Left ventricle myocardium superior (tissue), 1 donor: ENCODE measurements at regions not wholly inside any gene's neighbourhood (a gene's known extent, or its start where the extent isn't known, plus 50 kb on each side); places are given as distances from the start of the nearest gene placed in this dataset.

Experiments
- ATAC-seq: fragments of 200-7000 bp; cut with Tn5 transposase; one replicate; pipeline ENCODE4 v1.9.1; 2020; ENCODE audit warnings: mild to moderate bottlenecking, moderate library complexity
- DNase-seq: peaks from one replicate; pipeline ENCODE4 v3.0.0-alpha.2; 2020
- intact Hi-C: fragments of 100-400 bp; cut with micrococcal nuclease; formaldehyde crosslinking; loops from one replicate; pipeline ENCODE4 v1.11.0; 2022
- donor health status: DM: no; HTN: yes; CAD: no; lungs with severe emphysema.

DNA sequence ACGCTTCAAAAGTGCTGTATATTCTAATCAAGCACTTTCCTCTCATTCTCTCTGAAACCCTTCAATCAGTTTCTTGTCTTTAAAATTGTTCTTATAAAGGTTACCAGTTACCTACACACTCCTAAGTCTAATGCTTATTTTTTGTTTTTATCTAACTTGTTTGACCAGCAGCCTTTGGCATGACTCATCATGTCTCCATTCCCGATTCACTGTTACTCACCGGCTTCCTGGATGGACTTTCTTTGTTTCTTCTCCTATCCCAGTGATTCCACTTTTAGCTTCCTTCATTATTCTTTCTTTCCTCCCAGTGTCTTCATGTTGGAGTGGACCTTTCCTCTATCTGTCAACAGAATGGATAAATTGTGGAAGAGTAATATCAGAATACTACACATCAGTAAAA is 368.6 kb upstream of the CCDC196 start:
- intact Hi-C loops = no loop called here
- no peak for DNase-seq
- no peak for ATAC-seq

GRCh38 chr14:66119606-66120231 is 366.5 kb upstream of the CCDC196 start:
- ATAC-seq = no peak
- intact Hi-C loops = no loop called here
- DNase-seq = no peak

DNA sequence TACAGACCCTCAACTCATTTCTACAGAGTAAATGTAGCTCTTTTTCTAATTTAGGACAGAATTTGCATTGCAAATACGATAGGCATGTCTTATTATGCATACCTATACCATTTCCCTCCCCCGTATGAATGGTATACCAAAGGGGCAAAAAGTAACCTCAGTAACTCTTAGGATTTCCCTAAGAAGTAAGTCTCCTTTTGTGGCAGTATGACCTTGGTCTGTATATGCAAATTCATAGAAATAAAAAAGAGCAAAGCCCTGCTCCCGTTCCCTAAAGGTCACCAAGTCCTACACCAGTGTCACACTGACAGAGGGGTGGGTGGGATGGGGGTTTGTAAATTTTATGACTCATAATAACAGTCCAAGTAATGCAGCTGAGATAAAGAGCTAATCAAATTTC is 365.8 kb upstream of the CCDC196 start:
- ATAC-seq (no peak), DNase-seq (no peak)
- intact Hi-C loops = no loop called here

- DNase-seq (no peak), ATAC-seq (no peak)
- intact Hi-C loops = no loop called here
These were observed 364.3 kb upstream of the CCDC196 start for GRCh38 chr14:66121859-66122258.

- intact Hi-C loops = no loop called here
- DNase-seq = no peak
- no peak for ATAC-seq
These were observed 356.9 kb upstream of the CCDC196 start for GRCh38 chr14:66129224-66129623.

DNA sequence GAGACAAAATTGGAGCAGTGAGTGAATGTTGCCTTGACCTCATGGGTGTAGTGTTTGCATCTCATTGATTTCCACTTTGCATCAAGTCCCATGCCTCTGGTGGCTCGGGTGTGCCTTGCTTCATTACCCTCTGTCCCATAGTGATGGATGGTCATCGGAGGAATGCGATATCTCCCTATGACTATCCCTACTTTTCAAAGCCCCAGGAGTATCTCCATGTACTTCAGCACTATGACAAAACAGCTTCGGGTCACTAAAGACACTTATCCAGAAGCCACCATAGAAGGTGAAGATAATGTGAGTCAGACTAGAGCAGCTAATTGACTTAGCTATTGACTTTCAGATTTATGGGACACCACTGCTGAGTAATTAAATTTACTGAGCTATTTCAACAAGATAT is 355.1 kb upstream of the CCDC196 start:
- ATAC-seq (no peak), DNase-seq (no peak)
- intact Hi-C loops = no loop called here

GRCh38 chr14:66133666-66134065 is 352.5 kb upstream of the CCDC196 start:
- DNase-seq = no peak
- intact Hi-C loops = no loop called here
- no peak for ATAC-seq

DNA sequence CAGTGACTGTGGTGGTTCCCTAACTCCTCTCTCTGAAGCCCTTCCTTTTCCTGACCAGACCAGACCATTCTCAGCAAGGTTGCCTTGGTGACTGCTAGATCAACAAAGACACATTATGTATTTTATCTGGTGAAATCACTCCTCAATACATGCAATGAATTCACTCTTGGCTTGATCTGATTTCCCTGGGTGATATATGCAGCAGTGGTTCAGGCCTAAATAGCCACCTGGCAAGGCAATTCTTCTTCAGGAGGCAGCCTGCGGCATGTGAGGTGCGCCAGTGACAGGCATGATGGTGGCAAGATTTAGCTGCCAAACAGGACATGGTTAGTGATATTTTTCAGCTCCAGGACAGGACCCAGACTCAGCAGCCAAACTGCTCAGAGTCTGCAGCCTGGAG is 350.3 kb upstream of the CCDC196 start:
- DNase-seq (no peak), ATAC-seq (no peak)
- intact Hi-C loops = no loop called here

- ATAC-seq = no peak
- intact Hi-C loops = no loop called here
- no peak for DNase-seq
These were observed 349.1 kb upstream of the CCDC196 start for GRCh38 chr14:66137081-66137480.

- ATAC-seq (peak; percentile 88), DNase-seq (no peak)
- intact Hi-C loops = no loop called here
These were observed 346.7 kb upstream of the CCDC196 start for GRCh38 chr14:66139432-66139831.

DNA sequence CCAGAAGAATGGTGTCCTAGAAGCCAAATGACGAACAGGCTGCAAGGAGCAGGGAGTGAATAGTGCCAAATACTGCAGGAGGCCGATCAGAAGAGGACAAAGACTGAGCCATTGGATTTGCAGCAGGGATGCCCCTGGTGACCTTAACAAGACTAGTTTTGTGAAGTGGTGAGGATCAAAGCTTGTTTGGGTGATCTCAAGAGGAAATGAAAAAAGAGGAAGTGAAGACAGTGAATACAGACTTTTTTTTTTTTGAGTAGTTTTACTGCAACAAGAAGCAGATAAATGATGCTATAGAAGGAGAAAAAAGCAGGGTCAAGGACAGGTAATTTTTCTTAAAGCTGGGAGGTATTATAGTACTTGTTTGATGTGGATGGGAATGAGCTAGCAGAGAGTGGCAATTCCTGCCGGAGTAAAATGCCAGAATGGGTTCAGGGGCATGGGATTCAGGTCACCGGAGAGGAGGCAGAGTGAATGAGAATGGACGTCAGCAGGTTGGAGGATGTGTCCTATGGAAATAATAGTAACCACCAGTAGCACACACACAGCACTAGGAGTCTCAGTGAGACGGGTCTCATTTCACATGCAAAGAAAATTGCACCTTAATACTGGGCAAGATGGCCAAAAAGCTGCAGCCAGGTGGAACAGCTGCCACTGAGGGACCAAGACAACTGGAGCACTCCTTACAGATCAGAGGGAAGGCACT is 345.8 kb upstream of the CCDC196 start:
- ATAC-seq (no peak), DNase-seq (no peak)
- intact Hi-C loops = no loop called here

- DNase-seq = no peak
- intact Hi-C loops = no loop called here
- peak; percentile 63 for ATAC-seq
These were observed 345.2 kb upstream of the CCDC196 start for GRCh38 chr14:66140963-66141362.

- ATAC-seq (no peak), DNase-seq (no peak)
- intact Hi-C loops = no loop called here
These were observed 344.4 kb upstream of the CCDC196 start for GRCh38 chr14:66141733-66142132.

GRCh38 chr14:66143387-66144112 is 342.6 kb upstream of the CCDC196 start:
- intact Hi-C loops = no loop called here
- no peak for DNase-seq
- ATAC-seq = no peak

DNA sequence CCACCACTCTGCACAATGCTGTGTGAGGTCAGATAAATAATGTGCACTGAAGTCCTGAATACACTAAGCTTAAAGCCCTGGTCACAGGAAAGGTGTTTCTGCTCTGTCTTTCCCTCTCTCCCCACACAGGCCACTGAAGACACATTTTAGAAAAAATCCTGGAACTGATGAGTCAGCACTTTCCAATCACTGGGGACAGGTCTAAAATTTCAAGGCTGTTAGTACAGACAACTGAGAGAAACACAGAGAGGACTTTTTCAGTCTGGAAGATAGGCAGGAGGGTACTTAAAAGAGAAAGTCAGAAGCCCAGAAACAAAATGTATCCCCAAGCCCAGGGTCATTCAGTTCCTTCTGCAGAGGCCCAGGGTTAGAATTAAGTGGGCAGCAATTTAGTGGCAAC is 333.9 kb upstream of the CCDC196 start:
- DNase-seq (no peak), ATAC-seq (no peak)
- intact Hi-C loops = no loop called here

DNA sequence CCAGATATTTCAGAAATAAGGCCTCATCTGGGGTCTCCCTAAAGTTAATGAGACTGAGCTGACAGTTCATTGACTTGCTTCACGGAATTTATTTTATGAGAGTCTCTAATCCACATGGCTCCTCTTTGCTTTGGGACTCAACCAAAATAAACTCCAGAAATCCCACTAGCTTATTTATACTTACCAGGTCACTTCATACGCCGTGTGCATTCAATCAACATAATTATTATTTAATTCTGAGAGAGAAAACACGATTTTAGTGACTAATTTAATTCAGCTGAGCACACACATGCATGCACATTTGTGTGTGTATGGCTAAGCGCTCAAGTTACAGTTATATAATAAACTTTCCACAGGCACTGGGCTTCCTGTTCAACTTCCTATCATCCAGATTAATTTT is 333.4 kb upstream of the CCDC196 start:
- DNase-seq (no peak), ATAC-seq (no peak)
- intact Hi-C loops = no loop called here

GRCh38 chr14:66163023-66163422 is 323.1 kb upstream of the CCDC196 start:
- intact Hi-C loops = no loop called here
- no peak for DNase-seq
- no peak for ATAC-seq

DNA sequence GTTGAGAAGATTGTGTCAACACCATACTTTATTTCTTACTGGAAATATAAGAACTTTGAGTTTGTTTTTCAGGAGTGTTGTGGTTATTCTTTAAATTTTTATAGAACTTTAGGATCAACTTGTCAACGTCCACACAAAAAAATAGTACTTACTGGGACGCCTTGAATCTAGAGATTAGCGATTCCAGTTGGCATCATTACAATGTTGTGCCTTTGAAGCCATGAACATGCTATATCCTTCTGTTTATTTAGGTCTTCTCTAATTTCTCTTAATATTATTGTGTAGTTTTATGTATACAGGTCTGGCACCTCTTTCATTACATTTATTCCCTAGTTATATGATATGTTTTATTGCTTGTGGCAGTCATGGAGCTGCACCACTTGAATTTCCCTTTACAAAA is 320.8 kb upstream of the CCDC196 start:
- intact Hi-C loops = no loop called here
- no peak for DNase-seq
- no peak for ATAC-seq

DNA sequence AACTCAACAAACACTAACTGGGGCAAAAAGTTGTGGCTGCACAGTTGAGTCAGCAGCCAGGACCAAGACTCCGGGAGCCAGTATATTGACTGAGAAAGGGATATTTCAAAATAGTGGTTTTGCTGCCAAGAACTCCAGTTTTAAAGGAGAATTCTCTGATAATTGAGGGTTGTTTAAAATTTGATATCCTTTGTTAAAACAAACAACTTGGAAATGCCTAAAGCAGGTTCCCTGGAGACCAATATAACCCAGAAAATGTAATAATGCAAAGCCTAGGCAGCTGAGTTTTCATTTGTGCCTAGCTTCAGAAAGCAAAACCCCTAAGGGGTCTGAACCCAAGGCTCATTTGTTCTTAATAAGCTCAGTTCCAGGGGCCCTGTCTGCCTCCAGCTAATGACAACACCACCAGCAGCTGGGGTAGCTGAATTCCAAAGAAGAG is 311.7 kb upstream of the CCDC196 start:
- intact Hi-C loops = no loop called here
- ATAC-seq (peak; percentile 74), DNase-seq (no peak)

GRCh38 chr14:66177935-66178334 is 308.2 kb upstream of the CCDC196 start:
- DNase-seq (no peak), ATAC-seq (no peak)
- intact Hi-C loops = no loop called here

- no peak for ATAC-seq
These were observed 289.5 kb upstream of the CCDC196 start for GRCh38 chr14:66196670-66197069.

More at GRCh38 chr14:66196670-66197069, 289.5 kb upstream of the CCDC196 start:
- intact Hi-C loops = no loop called here
- no peak for DNase-seq
